ENCODE measurements at regions not wholly inside any gene's neighbourhood (a gene's known extent, or its start where the extent isn't known, plus 50 kb on each side); places are given as distances from the start of the nearest gene placed in this dataset.

DNA sequence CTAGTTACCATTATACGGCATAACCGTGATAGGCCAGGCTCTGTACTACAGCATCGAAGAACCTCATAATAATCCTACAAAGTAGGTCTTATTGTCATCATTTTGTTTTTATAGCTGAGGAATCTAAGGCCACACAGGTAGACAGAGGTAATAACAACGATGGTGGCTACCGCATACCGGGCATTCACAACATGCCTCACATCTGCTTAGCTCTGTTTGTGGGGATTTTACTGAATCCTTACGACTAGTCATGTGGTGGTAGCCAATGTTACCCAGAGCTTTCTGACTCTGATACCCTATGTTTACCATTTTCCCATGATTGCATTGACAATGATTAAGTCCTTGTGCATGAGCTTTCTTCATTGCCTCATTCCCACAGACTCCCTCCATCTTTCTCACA lies 269.4 kb downstream of the TCF7L2 start:
- no peak for DNase-seq

DNA sequence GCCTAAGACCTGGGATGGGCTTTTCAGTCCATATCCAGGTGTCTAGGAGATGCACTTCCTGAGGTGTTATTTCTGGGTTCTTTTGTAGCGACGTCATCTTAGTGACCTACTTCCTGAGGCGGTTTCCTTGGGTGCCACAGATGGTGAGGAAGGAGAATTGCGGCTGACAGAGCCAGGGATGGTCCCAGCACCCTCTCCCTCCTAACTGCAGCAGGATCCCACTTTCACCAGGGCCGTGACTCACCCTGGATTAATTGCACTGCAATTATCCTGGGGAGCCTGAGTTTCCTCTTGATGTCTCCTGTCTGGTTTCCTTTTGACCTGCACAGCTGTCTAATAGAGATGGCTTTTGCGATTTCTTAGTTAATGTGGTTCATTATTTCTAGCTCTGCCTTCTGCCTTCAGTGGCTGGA lies 271.7 kb downstream of the TCF7L2 start:
- DNase-seq = peak; percentile 5

GRCh38 chr10:113222207-113222606 lies 272.2 kb downstream of the TCF7L2 start:
- no peak for DNase-seq

DNA sequence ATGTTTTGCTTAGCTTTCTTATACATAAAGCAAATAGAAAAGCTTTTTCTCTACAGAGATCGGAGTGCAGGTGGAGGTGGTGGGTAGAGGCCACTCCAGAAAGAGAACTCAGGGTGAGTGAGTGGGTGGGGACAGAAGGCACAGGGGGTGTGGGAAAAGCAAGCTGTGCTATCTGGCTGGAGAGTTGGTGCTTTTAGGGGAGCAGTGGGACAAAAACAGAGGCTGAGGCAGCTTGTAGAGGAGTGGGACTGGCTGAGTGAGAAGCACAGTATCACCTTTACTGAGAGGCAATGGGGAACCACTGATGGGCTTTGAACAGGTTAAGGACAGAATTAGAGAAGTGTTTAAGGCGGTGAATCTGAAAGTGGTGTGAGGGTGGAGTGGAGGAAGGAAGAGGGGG lies 275.3 kb downstream of the TCF7L2 start:
- no peak for DNase-seq

GRCh38 chr10:113225903-113226302 lies 275.9 kb downstream of the TCF7L2 start:
- DNase-seq = no peak

DNA sequence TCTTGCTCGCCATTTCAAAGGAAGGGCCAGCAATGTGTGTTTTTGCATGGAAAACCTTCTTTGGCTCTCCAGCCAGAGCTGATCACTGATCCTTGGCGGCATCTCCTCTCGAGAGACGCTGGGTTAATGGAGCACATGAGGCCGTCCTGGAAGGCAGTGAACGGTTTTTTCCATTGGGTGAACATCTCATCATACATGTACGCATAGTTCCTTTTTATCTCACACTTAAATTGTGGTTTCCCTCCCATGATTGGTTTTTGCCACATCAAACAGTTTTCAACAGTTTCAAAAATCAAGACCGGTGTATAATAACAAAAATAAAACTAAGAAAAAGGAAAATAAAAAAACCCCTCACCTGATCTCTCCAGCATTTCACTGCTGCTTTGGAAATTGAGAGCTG lies 276.4 kb downstream of the TCF7L2 start:
- DNase-seq = peak; percentile 13

- DNase-seq = no peak
These were observed 276.9 kb downstream of the TCF7L2 start for GRCh38 chr10:113226831-113227445.

GRCh38 chr10:113228530-113228929 lies 278.5 kb downstream of the TCF7L2 start:
- DNase-seq = no peak

GRCh38 chr10:113230011-113230610 lies 280.1 kb downstream of the TCF7L2 start:
- no peak for DNase-seq

GRCh38 chr10:113232928-113233511 lies 283.0 kb downstream of the TCF7L2 start:
- peak; percentile 33 for DNase-seq

- DNase-seq = no peak
These were observed 284.4 kb downstream of the TCF7L2 start for GRCh38 chr10:113234481-113234880.

- DNase-seq = no peak
These were observed 285.5 kb downstream of the TCF7L2 start for GRCh38 chr10:113235508-113235907.

- DNase-seq = no peak
These were observed 287.0 kb downstream of the TCF7L2 start for GRCh38 chr10:113236998-113237397.

DNA sequence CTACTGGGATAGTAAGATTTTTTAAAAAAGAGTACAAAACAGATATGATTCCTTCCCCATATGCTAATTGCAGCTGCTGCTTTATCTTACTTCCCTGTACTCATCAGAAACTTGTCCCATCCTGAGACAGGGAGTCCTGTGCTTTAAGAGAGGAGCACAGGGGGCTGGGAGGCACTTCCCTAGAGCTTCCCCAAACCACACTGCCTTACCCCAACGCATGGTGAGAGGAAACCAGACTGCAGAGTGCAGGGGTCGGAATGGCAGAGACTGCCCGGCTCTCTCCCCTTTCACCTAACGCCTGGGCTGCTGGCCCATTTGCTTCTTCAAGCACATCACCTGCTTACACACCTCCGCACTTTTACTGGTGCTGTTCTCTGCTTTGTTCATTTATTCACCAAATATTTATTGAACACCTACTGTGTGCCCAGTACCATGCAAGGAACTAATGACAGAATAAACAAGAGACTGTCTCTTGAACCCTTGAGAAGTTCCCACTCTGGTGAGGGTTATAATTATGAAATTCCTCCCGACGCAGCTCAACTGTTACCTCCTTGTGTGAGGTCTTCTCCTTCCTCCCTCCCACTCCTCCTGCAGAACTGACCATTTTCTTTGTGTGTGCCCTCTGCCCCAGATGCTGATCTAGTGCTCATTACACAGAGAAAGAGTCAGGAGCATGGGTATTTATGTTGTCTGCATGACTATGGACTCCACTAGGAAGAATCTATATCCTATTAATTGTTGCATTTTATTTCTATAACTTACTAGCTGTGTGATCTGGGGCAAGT lies 289.7 kb downstream of the TCF7L2 start:
- no peak for DNase-seq

- DNase-seq = no peak
These were observed 290.7 kb downstream of the TCF7L2 start for GRCh38 chr10:113240736-113241135.

GRCh38 chr10:113241599-113242360 lies 291.7 kb downstream of the TCF7L2 start:
- DNase-seq = peak; percentile 35

GRCh38 chr10:113243311-113243710 lies 293.3 kb downstream of the TCF7L2 start:
- no peak for DNase-seq

DNA sequence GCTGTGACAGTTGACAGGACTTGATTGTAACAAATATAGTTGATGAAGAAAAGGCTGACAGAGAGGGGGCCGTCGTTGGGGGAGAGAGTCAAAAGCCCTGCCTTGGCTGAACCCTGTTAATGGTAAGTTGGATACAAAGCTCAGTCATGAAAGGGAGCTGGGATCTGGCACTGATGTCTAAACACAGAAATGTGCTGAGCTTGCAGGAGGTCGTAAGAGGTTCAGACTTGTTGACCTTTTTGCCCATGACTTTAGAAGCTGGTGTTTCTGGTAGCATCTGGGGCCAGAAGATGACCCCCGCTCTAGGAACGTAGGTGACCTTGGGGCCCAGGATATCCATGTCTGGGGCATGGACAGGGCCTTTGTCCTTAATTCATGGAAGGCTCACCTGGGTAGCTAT lies 294.7 kb downstream of the TCF7L2 start:
- DNase-seq = no peak

DNA sequence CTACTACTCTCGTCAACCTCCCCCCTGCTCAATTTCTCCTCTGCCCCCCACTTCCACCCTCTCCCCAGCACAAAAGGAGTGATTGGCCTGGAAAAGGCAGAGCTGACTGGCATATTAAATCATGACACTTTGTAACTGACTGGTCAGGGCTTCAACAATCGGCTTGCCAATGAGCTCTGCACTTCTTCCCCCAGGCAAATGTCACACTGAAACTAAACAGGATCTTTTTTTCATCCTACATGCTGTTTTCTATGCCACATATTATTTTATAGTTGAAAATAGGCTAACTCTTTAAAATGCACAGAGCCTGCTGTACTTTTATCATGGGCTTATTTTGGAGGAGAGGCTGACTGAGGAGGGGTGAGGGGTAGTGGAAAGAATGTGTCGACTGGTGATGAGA lies 295.2 kb downstream of the TCF7L2 start:
- no peak for DNase-seq

GRCh38 chr10:113247050-113247449 lies 297.0 kb downstream of the TCF7L2 start:
- DNase-seq = no peak

- no peak for DNase-seq
These were observed 299.9 kb upstream of the HABP2 start for GRCh38 chr10:113252650-113253618.
